ENCODE measurements at regions not wholly inside any gene's neighbourhood (a gene's known extent, or its start where the extent isn't known, plus 50 kb on each side); places are given as distances from the start of the nearest gene placed in this dataset.

DNA sequence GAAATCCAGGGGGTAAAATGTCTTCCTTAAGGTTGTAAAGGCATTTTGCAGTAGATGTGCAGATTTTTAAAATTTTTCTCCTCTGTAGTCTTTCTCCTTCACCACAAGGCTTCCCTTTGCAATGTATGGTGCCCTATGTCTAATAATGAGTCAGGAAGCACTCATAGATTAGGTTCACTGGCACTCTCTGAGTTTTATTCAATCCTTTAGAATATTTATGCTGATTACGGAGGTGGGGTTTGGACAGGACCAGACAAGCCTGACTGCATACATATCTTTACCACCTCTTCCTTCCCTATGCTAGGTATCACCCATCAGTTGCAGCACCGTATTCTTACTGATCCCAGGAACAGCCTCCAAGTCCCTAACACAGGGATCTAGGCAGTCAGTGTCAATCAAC, 99.5 kb downstream of the NEDD1 start:
- Histone ChIP-seq H3K4me1 (ENCODE audit: control insufficient read depth, insufficient read depth, low read length) (no peaks in the 10 kb centered on the region), H3K27ac (ENCODE audit: extremely low read depth, low read depth, low read length) (no peak overlapping the region), H3K36me3 (ENCODE audit: control insufficient read depth in 2 of 2, insufficient read depth in 1 of 2, low read length in 2 of 2) (no peaks in the 10 kb centered on the region), H3K4me3 (ENCODE audit: low read depth, low read length) (no peak overlapping the region), H3K9me3 (ENCODE audit: control insufficient read depth, insufficient read depth, low read depth, low read length) (no peaks in the 10 kb centered on the region)
- no peak for TF ChIP-seq ZNF473 (tag by site-specific recombination; IDR thresholded peaks at IDR 0.05)
- TF ChIP-seq WT1 (tag by site-specific recombination; IDR thresholded peaks at IDR 0.05) = no peak
- TF ChIP-seq SETDB1 (IDR thresholded peaks at IDR 0.05; ENCODE audit: insufficient read length, low read length) = no peak
- no peak for TF ChIP-seq GLI2 (tag by site-specific recombination; IDR thresholded peaks at IDR 0.05; ENCODE audit: borderline replicate concordance, low read depth)
- TF ChIP-seq ZIC2 (tag by site-specific recombination; IDR thresholded peaks at IDR 0.05) = no peak
- no peak for TF ChIP-seq ZNF350 (tag by site-specific recombination; IDR thresholded peaks at IDR 0.05)
- no peak for TF ChIP-seq ZNF311 (tag by site-specific recombination; IDR thresholded peaks at IDR 0.05; ENCODE audit: borderline replicate concordance)
- ChIA-PET CTCF (no interaction called here), POLR2A (no interaction called here)

DNA sequence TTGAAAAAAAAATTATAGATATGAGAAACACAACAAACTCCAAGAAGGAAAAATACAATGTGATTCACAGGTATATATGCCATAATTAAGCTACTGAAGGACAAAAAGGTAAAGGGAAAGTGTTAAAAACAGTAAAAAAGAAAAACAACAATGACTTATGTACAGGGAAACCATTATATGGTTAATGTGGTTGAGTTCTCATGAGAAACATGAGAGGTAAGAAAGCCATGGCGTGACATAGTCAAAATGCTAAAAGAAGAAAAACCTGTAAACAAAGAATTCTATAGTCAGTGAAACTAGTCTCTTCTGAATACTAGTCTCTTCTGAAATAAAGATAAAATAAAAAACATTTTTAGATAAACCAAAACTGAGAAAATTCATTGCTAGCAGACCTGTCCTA, 109.1 kb downstream of the NEDD1 start:
- Histone ChIP-seq H3K36me3 (ENCODE audit: control insufficient read depth in 2 of 2, insufficient read depth in 1 of 2, low read length in 2 of 2) (no peaks in the 10 kb centered on the region), H3K4me1 (ENCODE audit: control insufficient read depth, insufficient read depth, low read length) (no peaks in the 10 kb centered on the region), H3K4me3 (ENCODE audit: low read depth, low read length) (no peak overlapping the region), H3K27ac (ENCODE audit: extremely low read depth, low read depth, low read length) (no peak overlapping the region), H3K9me3 (ENCODE audit: control insufficient read depth, insufficient read depth, low read depth, low read length) (no peaks in the 10 kb centered on the region)
- ChIA-PET POLR2A (no interaction called here), CTCF (no interaction called here)
- TF ChIP-seq TCF7L2 (IDR thresholded peaks at IDR 0.05; ENCODE audit: borderline replicate concordance, low read depth, low read length) = no peak
- TF ChIP-seq SCRT1 (tag by site-specific recombination; IDR thresholded peaks at IDR 0.05; ENCODE audit: borderline replicate concordance) = no peak
- no peak for TF ChIP-seq ZNF621 (tag by site-specific recombination; IDR thresholded peaks at IDR 0.05)
- no peak for TF ChIP-seq ZNF114 (tag by site-specific recombination; IDR thresholded peaks at IDR 0.05)
- TF ChIP-seq SP3 (tag by site-specific recombination; IDR thresholded peaks at IDR 0.05) = no peak
- no peak for TF ChIP-seq ZNF23 (tag by site-specific recombination; IDR thresholded peaks at IDR 0.05; ENCODE audit: borderline replicate concordance)
- TF ChIP-seq, protein P1, sequence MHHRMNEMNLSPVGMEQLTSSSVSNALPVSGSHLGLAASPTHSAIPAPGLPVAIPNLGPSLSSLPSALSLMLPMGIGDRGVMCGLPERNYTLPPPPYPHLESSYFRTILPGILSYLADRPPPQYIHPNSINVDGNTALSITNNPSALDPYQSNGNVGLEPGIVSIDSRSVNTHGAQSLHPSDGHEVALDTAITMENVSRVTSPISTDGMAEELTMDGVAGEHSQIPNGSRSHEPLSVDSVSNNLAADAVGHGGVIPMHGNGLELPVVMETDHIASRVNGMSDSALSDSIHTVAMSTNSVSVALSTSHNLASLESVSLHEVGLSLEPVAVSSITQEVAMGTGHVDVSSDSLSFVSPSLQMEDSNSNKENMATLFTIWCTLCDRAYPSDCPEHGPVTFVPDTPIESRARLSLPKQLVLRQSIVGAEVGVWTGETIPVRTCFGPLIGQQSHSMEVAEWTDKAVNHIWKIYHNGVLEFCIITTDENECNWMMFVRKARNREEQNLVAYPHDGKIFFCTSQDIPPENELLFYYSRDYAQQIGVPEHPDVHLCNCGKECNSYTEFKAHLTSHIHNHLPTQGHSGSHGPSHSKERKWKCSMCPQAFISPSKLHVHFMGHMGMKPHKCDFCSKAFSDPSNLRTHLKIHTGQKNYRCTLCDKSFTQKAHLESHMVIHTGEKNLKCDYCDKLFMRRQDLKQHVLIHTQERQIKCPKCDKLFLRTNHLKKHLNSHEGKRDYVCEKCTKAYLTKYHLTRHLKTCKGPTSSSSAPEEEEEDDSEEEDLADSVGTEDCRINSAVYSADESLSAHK (tag by site-specific recombination; IDR thresholded peaks at IDR 0.05) = no peak
- no peak for TF ChIP-seq ZNF585B (tag by site-specific recombination; IDR thresholded peaks at IDR 0.05)
- TF ChIP-seq ZNF558 (tag by site-specific recombination; IDR thresholded peaks at IDR 0.05) = no peak
- TF ChIP-seq ZNF239 (tag by site-specific recombination; IDR thresholded peaks at IDR 0.05) = no peak
- TF ChIP-seq ZNF121 (tag by site-specific recombination; IDR thresholded peaks at IDR 0.05) = no peak
- TF ChIP-seq ZBTB7A (tag by site-specific recombination; IDR thresholded peaks at IDR 0.05; ENCODE audit: low read depth) = no peak
- TF ChIP-seq, protein P2, sequence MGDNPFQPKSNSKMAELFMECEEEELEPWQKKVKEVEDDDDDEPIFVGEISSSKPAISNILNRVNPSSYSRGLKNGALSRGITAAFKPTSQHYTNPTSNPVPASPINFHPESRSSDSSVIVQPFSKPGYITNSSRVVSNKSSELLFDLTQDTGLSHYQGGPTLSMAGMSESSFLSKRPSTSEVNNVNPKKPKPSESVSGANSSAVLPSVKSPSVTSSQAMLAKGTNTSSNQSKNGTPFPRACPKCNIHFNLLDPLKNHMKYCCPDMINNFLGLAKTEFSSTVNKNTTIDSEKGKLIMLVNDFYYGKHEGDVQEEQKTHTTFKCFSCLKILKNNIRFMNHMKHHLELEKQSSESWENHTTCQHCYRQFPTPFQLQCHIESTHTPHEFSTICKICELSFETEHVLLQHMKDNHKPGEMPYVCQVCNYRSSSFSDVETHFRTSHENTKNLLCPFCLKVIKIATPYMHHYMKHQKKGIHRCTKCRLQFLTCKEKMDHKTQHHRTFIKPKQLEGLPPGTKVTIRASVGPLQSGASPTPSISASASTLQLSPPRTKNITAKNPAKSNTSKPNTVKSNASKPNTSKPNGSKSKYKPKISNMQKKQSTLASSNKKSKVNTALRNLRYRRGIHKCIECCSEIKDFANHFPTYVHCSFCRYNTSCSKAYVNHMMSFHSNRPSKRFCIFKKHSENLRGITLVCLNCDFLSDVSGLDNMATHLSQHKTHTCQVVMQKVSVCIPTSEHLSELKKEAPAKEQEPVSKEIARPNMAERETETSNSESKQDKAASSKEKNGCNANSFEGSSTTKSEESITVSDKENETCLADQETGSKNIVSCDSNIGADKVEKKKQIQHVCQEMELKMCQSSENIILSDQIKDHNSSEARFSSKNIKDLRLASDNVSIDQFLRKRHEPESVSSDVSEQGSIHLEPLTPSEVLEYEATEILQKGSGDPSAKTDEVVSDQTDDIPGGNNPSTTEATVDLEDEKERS (tag by site-specific recombination; IDR thresholded peaks at IDR 0.05) = no peak
- TF ChIP-seq, protein P3, sequence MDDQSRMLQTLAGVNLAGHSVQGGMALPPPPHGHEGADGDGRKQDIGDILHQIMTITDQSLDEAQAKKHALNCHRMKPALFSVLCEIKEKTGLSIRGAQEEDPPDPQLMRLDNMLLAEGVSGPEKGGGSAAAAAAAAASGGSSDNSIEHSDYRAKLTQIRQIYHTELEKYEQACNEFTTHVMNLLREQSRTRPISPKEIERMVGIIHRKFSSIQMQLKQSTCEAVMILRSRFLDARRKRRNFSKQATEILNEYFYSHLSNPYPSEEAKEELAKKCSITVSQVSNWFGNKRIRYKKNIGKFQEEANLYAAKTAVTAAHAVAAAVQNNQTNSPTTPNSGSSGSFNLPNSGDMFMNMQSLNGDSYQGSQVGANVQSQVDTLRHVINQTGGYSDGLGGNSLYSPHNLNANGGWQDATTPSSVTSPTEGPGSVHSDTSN (CRISPR knock-in tag; IDR thresholded peaks at IDR 0.05) = no peak
- TF ChIP-seq ZNF510 (tag by site-specific recombination; IDR thresholded peaks at IDR 0.05; ENCODE audit: insufficient replicate concordance) = no peak
- TF ChIP-seq ZNF19 (tag by site-specific recombination; IDR thresholded peaks at IDR 0.05; ENCODE audit: low read depth) = no peak
- no peak for TF ChIP-seq ZNF677 (tag by site-specific recombination; IDR thresholded peaks at IDR 0.05)
- no peak for TF ChIP-seq ZFP69B (tag by site-specific recombination; IDR thresholded peaks at IDR 0.05)
